ENCODE measurements at regions not wholly inside any gene's neighbourhood (a gene's known extent, or its start where the extent isn't known, plus 50 kb on each side); places are given as distances from the start of the nearest gene placed in this dataset.

DNA sequence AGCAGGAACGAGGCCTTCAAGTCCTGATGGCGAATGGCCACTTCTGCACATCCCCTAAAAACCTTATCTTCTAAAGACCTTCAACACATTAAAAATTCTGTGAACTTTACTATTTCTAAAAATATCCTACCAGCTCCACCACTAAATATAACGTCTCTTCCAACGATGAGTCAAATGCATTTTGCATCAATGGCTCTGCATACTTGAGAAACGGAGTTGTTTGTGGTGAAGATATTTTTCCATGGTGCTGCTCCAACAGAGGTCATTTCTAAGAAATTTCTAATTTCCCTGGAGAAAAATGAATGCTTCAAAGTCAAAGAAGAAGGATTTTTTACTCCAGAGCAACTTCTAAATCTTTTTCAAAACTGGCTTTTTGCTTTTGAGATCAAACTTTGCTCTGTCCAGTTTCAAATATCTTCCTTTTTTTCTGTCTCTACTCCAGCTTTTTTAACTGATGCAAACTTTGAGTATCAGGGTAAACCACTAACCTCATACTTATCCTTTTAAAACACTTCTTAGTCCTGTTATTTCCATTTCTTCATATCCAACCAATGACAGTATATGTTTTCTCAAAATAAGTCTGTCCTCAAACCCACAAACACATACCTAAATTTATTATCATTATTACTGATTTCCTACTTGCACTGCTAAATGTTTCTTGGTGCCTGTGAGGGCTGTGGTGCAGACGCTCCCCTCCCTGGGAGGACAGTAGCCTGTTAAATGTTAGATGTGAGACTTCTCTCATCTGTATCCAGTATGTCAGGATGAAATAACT lies 258.1 kb downstream of the KLF6 start:
- DNase-seq (ENCODE audit: low read depth in 4 of 4, low spot score in 3 of 4), result no peak

- DNase-seq (ENCODE audit: low read depth in 4 of 4, low spot score in 3 of 4), result no peak
Observed at GRCh38 chr10:3525832-3526449, 259.1 kb downstream of the KLF6 start.

GRCh38 chr10:3524086-3524960 lies 260.7 kb downstream of the KLF6 start:
- DNase-seq (ENCODE audit: low read depth in 4 of 4, low spot score in 3 of 4), result no peak

DNA sequence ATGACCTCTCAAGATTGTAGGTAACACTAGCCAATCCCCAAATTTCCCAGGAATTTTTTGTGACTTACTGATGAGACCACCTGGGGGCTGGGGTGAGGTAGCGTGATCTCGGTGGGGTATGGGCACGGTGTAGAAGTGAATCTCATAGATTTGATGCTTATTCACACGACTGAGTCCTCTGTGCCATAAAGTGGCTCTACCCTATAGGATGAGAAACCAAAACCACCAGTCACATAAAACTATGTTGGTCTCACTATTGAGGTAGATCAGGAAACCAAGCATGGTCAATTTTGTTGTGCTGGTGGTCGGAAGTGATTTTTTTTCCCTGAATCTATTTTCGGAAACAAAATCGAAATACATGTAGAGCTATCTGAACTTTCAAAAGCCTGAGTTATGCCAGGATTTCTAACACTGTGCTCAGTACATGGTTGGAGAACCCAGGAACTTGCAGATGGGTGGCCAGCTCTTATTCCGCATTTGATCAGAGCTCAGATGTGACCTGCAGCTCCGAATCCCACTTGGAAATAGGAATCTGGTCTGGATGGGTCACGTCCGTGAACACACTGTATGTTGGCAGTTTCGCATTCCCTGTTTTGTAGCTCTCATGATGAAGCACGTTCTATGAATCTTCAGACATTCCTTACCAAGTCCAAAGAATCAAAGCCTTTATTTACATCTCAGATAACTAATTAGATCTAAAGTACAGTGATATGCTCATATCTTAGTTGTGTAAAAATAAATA lies 261.5 kb downstream of the KLF6 start:
- no peak for DNase-seq (ENCODE audit: low read depth in 4 of 4, low spot score in 3 of 4)

GRCh38 chr10:3516923-3517255 lies 268.1 kb downstream of the KLF6 start:
- no peak for DNase-seq (ENCODE audit: low read depth in 4 of 4, low spot score in 3 of 4)

GRCh38 chr10:3516234-3516922 lies 268.6 kb downstream of the KLF6 start:
- no peak for DNase-seq (ENCODE audit: low read depth in 4 of 4, low spot score in 3 of 4)

DNA sequence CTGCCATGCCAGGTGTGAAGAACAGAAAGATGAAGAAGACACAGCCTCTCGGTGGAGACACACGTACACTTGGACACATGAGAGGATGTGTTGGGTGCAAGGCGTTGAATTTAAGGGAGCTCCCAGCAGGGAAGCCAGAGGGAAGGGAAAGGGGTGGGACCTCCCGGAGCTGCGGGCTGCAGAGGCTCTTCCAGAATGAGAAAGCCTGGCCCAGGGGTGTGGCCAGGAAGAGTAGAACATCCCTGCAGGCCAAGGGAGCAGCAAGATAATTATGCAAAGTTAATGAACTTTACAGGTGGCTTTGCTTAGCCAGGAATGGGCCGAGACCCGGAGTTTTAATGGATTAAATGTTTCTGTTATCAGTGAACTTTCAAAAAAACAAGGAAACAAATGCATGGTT lies 270.3 kb downstream of the KLF6 start:
- DNase-seq (ENCODE audit: low read depth in 4 of 4, low spot score in 3 of 4), result no peak

- DNase-seq (ENCODE audit: low read depth in 4 of 4, low spot score in 3 of 4), result no peak
Observed at GRCh38 chr10:3512263-3512662, 272.7 kb downstream of the KLF6 start.

- no peak for DNase-seq (ENCODE audit: low read depth in 4 of 4, low spot score in 3 of 4)
Observed at GRCh38 chr10:3511483-3511882, 273.5 kb downstream of the KLF6 start.

- no peak for DNase-seq (ENCODE audit: low read depth in 4 of 4, low spot score in 3 of 4)
Observed at GRCh38 chr10:3510741-3511140, 274.3 kb downstream of the KLF6 start.

GRCh38 chr10:3509355-3509754 lies 275.7 kb downstream of the KLF6 start:
- no peak for DNase-seq (ENCODE audit: low read depth in 4 of 4, low spot score in 3 of 4)

DNA sequence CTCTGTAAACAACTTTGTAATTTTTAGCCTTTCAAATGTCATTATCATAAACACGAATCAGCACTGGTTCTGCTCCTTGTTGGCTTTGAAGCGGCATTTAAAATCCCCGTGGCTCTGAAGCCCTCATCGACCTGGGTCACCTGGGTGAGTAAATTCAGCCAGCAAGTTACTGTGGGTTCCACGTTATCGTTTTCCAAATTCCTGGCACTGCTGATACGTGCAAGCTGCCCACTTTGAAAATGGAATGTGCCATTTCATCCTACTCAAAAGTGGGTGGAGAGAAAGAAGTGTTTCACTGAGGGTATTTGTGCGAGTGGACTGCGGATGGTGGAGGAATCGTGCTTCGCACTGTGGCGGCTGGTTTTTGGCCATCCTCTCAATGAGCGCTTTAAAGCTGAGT lies 281.7 kb downstream of the KLF6 start:
- DNase-seq (ENCODE audit: low read depth in 4 of 4, low spot score in 3 of 4), result no peak

- DNase-seq (ENCODE audit: low read depth in 4 of 4, low spot score in 3 of 4), result no peak
Observed at GRCh38 chr10:3502673-3503072, 282.3 kb downstream of the KLF6 start.

GRCh38 chr10:3500408-3500856 lies 284.6 kb downstream of the KLF6 start:
- DNase-seq (ENCODE audit: low read depth in 4 of 4, low spot score in 3 of 4), result no peak

- DNase-seq (ENCODE audit: low read depth in 4 of 4, low spot score in 3 of 4), result no peak
Observed at GRCh38 chr10:3499120-3499519, 285.9 kb downstream of the KLF6 start.

DNA sequence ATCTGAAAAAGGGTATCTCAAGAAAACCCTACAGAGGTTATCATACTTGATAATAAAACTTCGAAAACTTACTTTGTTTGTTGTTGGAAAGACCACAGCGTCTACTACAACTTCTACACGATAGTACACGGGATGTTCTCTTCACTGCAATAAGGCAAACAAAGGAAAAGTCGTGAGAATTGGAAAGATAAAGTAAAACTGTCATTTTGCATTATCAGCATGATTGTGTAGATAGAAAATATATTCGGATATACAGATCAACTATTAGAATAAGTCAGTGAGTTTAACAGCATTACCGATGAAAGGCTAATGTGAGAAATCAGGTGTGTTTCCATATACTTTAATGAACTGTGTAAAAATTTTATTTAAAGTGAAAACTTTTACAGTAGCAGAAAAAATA lies 287.4 kb downstream of the KLF6 start:
- DNase-seq (ENCODE audit: low read depth in 4 of 4, low spot score in 3 of 4), result no peak

DNA sequence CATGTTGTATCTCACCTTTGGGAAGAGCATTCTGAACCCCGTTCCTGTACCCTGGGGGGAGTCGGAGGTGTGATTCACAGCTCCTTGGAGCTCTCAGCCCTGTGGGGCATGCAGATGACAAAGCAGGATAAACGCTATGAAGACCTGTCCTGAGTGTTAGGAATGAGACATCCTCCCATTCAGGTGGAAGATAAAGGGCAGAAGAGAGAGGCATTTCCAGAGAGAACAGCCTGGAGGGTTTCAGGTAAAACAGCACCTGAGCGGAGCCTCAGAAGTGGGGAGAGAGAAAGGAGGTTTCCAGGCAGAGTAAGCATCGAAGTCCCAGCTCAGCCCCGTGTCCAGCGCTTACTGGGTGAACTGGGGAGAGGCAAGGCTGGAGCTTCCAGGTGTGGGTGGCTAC lies 288.9 kb downstream of the KLF6 start:
- DNase-seq (ENCODE audit: low read depth in 4 of 4, low spot score in 3 of 4), result no peak

GRCh38 chr10:3495281-3495680 lies 289.7 kb downstream of the KLF6 start:
- no peak for DNase-seq (ENCODE audit: low read depth in 4 of 4, low spot score in 3 of 4)

- DNase-seq (ENCODE audit: low read depth in 4 of 4, low spot score in 3 of 4), result no peak
Observed at GRCh38 chr10:3494838-3495230, 290.2 kb downstream of the KLF6 start.

DNA sequence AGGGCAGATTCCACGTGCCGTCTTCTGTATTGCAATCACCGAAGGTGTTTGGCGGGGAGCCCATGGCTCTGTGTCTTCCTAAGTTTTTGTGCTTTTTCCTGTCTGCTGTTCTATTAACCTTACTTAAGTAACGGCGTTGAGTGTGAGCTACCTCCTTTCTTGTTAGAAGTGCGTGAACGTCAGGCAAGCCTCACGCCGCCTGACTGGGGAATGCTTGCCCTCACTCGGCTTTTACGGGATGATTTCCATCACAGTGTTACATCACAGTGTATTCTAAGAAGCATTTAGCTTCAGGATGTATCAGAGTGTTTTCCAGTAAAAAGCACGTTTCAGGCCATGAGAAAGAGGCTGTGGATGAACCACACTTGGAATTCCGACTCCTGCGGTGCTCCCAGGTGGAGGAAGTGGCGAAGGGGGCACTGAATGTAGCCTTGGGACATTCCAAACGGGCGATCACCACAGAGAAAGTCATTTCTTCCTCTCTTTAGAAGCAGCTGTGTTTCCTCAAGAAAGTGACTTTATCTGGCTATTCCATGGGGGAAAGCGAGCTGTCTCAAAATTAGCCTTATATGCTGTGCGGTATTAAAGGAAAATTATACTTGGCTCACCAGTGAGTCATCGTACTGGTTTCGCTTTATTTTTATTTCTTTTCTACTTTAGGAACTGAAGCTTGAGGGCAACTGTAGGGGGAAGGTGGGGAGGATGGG lies 290.7 kb downstream of the KLF6 start:
- no peak for DNase-seq (ENCODE audit: low read depth in 4 of 4, low spot score in 3 of 4)

All from left renal pelvis (tissue), 4 donors.